Esophagus squamous epithelium (tissue), 5 donors: ENCODE measurements at regions not wholly inside any gene's neighbourhood (a gene's known extent, or its start where the extent isn't known, plus 50 kb on each side); places are given as distances from the start of the nearest gene placed in this dataset.

Experiments used
- DNase-seq: peaks from one replicate; lab custom pipeline; 2025; lab: John Stamatoyannopoulos, UW
- H3K27ac ChIP-seq, 4 donors: fragments of 200-600 bp; sonication (generic); one replicate each; pipeline ENCODE4 v1.5.1; 2016 to 2019; ENCODE audit warnings: mild to moderate bottlenecking in 1 of 4
- H3K27me3 ChIP-seq, 4 donors: fragments of 200-600 bp; sonication (generic); 1 replicate in 3 of 4; 2 replicates in 1 of 4; pipeline versions ENCODE4 v1.5.1 to v1.6.0; 2017 to 2021; ENCODE audit warnings: antibody characterized with exemption in 1 of 4
- H3K36me3 ChIP-seq, 3 donors: fragments of 200-600 bp; sonication (generic); one replicate each; pipeline ENCODE4 v1.5.1; 2016 to 2019
- H3K4me1 ChIP-seq, 3 donors: fragments of 200-600 bp; sonication (generic); one replicate each; pipeline ENCODE4 v1.5.1; 2017 to 2019
- H3K4me3 ChIP-seq, 4 donors: fragments of 200-600 bp; sonication (generic); 1 replicate in 3 of 4; 2 replicates in 1 of 4; pipeline ENCODE4 v1.5.1; 2016 to 2019; ENCODE audit warnings: mild to moderate bottlenecking in 2 of 4, moderate library complexity in 1 of 4
- H3K9me3 ChIP-seq, 3 donors: fragments of 200-600 bp; sonication (generic); one replicate each; pipeline ENCODE4 v1.5.1; 2016 to 2019
- CTCF ChIP-seq, 6 experiments: fragments of 450-650 bp in 4 of 6; fragments of 200-600 bp in 2 of 6; sonication (generic) in 2 of 6; IDR thresholded peaks; one replicate each; pipeline ENCODE4 v1.5.1; 2016 to 2019; ENCODE audit warnings: antibody characterized with exemption in 6 of 6, mild to moderate bottlenecking in 4 of 6, moderate library complexity in 4 of 6
- POLR2A ChIP-seq, 4 donors: fragments of 450-650 bp; IDR thresholded peaks; one replicate each; pipeline ENCODE4 v1.6.1; 2017; ENCODE audit warnings: antibody characterized with exemption in 4 of 4, mild to moderate bottlenecking in 4 of 4, moderate library complexity in 3 of 4
- WGBS, 2 donors: methylation state at CpG; one replicate each; pipeline ENCODE4 v1.1.5; 2018; 5-methylcytosine and 5-hydroxymethylcytosine counted together
- intact Hi-C: fragments of 100-400 bp; cut with DNase I; formaldehyde crosslinking; loops from one replicate; pipeline ENCODE4 v1.15.0; 2022
- donor health status: DM: yes; HTN: yes; CAD: no.

- Histone ChIP-seq H3K9me3 (no peaks in the 10 kb centered on the region), H3K36me3 (no peaks in the 10 kb centered on the region), H3K27me3 (no peaks in the 10 kb centered on the region), H3K4me3 (no peak overlapping the region), H3K4me1 (peaks cover 0 to 8% (median 5%) of the 10 kb centered on the region in 3 donors), H3K27ac (no peak overlapping the region)
- DNase-seq, result no peak
- no peak for TF ChIP-seq CTCF (IDR thresholded peaks at IDR 0.05)
- no peak for TF ChIP-seq POLR2A (IDR thresholded peaks at IDR 0.05)
- 86 to 88% methylated on average over 4 of the region's 4 CpGs for WGBS, 2 donors
- intact Hi-C loops, result no loop called here
Measured at GRCh38 chr20:53714524-53714923, 120.9 kb upstream of the ZNF217 start.

- Histone ChIP-seq H3K9me3 (no peaks in the 10 kb centered on the region), H3K27ac (no peak overlapping the region), H3K36me3 (no peaks in the 10 kb centered on the region), H3K4me3 (no peak overlapping the region), H3K4me1 (peaks cover 0 to 8% (median 5%) of the 10 kb centered on the region in 3 donors), H3K27me3 (no peaks in the 10 kb centered on the region)
- TF ChIP-seq CTCF (IDR thresholded peaks at IDR 0.05) (no peak), POLR2A (IDR thresholded peaks at IDR 0.05) (no peak)
- no peak for DNase-seq
- intact Hi-C loops, result no loop called here
- WGBS, 2 donors, result 82 to 90% methylated on average over 12 to 16 of the region's 17 CpGs
Measured at GRCh38 chr20:53713328-53714056, 119.9 kb upstream of the ZNF217 start.

- Histone ChIP-seq H3K9me3 (no peaks in the 10 kb centered on the region), H3K27me3 (no peaks in the 10 kb centered on the region), H3K36me3 (no peaks in the 10 kb centered on the region), H3K4me1 (peaks cover 0 to 18% (median 5%) of the 10 kb centered on the region in 3 donors), H3K27ac (no peak overlapping the region), H3K4me3 (no peak overlapping the region)
- DNase-seq, result no peak
- no peak for TF ChIP-seq CTCF (IDR thresholded peaks at IDR 0.05)
- TF ChIP-seq POLR2A (IDR thresholded peaks at IDR 0.05), result no peak
- intact Hi-C loops, result no loop called here
- 68 to 74% methylated on average over 16 of the region's 17 CpGs for WGBS, 2 donors
Measured at GRCh38 chr20:53712212-53712977, 118.8 kb upstream of the ZNF217 start.

- 71 to 73% methylated on average over 10 to 11 of the region's 11 CpGs for WGBS, 2 donors
- TF ChIP-seq POLR2A (IDR thresholded peaks at IDR 0.05) (no peak), CTCF (IDR thresholded peaks at IDR 0.05) (no peak)
Measured at GRCh38 chr20:53711333-53712211, 117.9 kb upstream of the ZNF217 start.

More at GRCh38 chr20:53711333-53712211, 117.9 kb upstream of the ZNF217 start:
- Histone ChIP-seq H3K27ac (no peak overlapping the region), H3K27me3 (no peaks in the 10 kb centered on the region), H3K4me3 (no peak overlapping the region), H3K4me1 (peaks cover under 1 to 27% (median 10%) of the 10 kb centered on the region in 3 donors), H3K9me3 (no peaks in the 10 kb centered on the region), H3K36me3 (no peaks in the 10 kb centered on the region)
- DNase-seq, result no peak
- intact Hi-C loops, result no loop called here
